ENCODE measurements at regions not wholly inside any gene's neighbourhood (a gene's known extent, or its start where the extent isn't known, plus 50 kb on each side); places are given as distances from the start of the nearest gene placed in this dataset.

GRCh38 chr11:34812905-34813576, 103.1 kb downstream of the APIP start:
- Histone ChIP-seq H3K4me1 (ENCODE audit: control insufficient read depth in 1 of 2, insufficient read depth in 2 of 2, low read depth in 1 of 2, low read length in 1 of 2) (no peaks in the 10 kb centered on the region), H3K4me2 (no peak overlapping the region), H3K4me3 (ENCODE audit: low read depth in 2 of 2, low read length in 1 of 2) (no peak overlapping the region), H3K27me3 (ENCODE audit: insufficient read depth) (no peaks in the 10 kb centered on the region), H3K27ac (ENCODE audit: low read depth in 2 of 2, low read length in 1 of 2) (no peak overlapping the region), H3K36me3 (replicated peaks in 1 of 2; ENCODE audit: control insufficient read depth in 1 of 2, insufficient read depth in 2 of 2, low read length in 1 of 2) (no peaks in the 10 kb centered on the region), H3K79me2 (ENCODE audit: insufficient read depth) (no peaks in the 10 kb centered on the region), H3F3A (replicated peaks; ENCODE audit: insufficient read depth) (no peaks in the 10 kb centered on the region), H3K9me3 (no peaks in the 10 kb centered on the region), H4K20me1 (ENCODE audit: insufficient read depth) (no peaks in the 10 kb centered on the region), H3K9ac (no peak overlapping the region), H3K9me2 (no peaks in the 10 kb centered on the region), H2AFZ (ENCODE audit: low read depth) (no peak overlapping the region)
- CTCF ChIA-PET: no interaction called here
- TF ChIP-seq FOXJ3 (CRISPR knock-in tag; IDR thresholded peaks at IDR 0.05): no peak
- no peak for TF ChIP-seq NRF1 (IDR thresholded peaks at IDR 0.05; ENCODE audit: low read depth, low read length)
- no peak for TF ChIP-seq CTCF (IDR thresholded peaks at IDR 0.05)
- no peak for TF ChIP-seq GABPA (IDR thresholded peaks at IDR 0.05; ENCODE audit: low read depth)
- no peak for TF ChIP-seq JUND (IDR thresholded peaks at IDR 0.05)
- no peak for TF ChIP-seq TCF12 (IDR thresholded peaks at IDR 0.05)
- TF ChIP-seq PBX3 (IDR thresholded peaks at IDR 0.05): no peak
- no peak for TF ChIP-seq RXRA (IDR thresholded peaks at IDR 0.05; ENCODE audit: borderline replicate concordance, low read depth)
- TF ChIP-seq USF2 (IDR thresholded peaks at IDR 0.05; ENCODE audit: borderline replicate concordance, low read depth, low read length): no peak
- no peak for TF ChIP-seq SMC3 (IDR thresholded peaks at IDR 0.05; ENCODE audit: low read depth, low read length)
- no peak for TF ChIP-seq MAX (IDR thresholded peaks at IDR 0.05; ENCODE audit: low read depth)
- no peak for TF ChIP-seq RCOR1 (IDR thresholded peaks at IDR 0.05; ENCODE audit: low read length)
- TF ChIP-seq SIN3A (IDR thresholded peaks at IDR 0.05; ENCODE audit: borderline replicate concordance, low read depth, low read length): no peak
- no peak for TF ChIP-seq YY1 (IDR thresholded peaks at IDR 0.05; ENCODE audit: low read depth)
- no peak for TF ChIP-seq MEF2A (IDR thresholded peaks at IDR 0.05; ENCODE audit: borderline replicate concordance, low read depth)
- TF ChIP-seq CHD2 (IDR thresholded peaks at IDR 0.05; ENCODE audit: low read length, partially characterized antibody): no peak
- POLR2A ChIA-PET: no interaction called here
- DNase-seq: no peak
- WGBS (ENCODE audit: low lambda C conversion rate): 42% methylated on average over 1 of the region's 1 CpG
